ENCODE measurements at regions not wholly inside any gene's neighbourhood (a gene's known extent, or its start where the extent isn't known, plus 50 kb on each side); places are given as distances from the start of the nearest gene placed in this dataset.

- DNase-seq (no peak), ATAC-seq (ENCODE audit: low FRiP score in 2 of 2) (no peak)
- WGBS, 2 donors = 55 to 81% methylated on average over 1 of the region's 1 CpG
- no peaks in the 10 kb centered on the region for H3K27me3 ChIP-seq
- no peaks in the 10 kb centered on the region for H3K36me3 ChIP-seq
- no peaks in the 10 kb centered on the region for H3K9me3 ChIP-seq
- H3K4me3 ChIP-seq = no peak overlapping the region
- H3K27ac ChIP-seq = no peak overlapping the region
- TF ChIP-seq EP300 (IDR thresholded peaks at IDR 0.05) = no peak
- TF ChIP-seq POLR2AphosphoS5 (IDR thresholded peaks at IDR 0.05) = no peak
- no peak for TF ChIP-seq POLR2A (IDR thresholded peaks at IDR 0.05)
- no peak for TF ChIP-seq CTCF (IDR thresholded peaks at IDR 0.05)
- H3K4me1 ChIP-seq = no peaks in the 10 kb centered on the region
Measured at GRCh38 chr18:42222557-42222956, 267.5 kb downstream of the PIK3C3 start.

DNA sequence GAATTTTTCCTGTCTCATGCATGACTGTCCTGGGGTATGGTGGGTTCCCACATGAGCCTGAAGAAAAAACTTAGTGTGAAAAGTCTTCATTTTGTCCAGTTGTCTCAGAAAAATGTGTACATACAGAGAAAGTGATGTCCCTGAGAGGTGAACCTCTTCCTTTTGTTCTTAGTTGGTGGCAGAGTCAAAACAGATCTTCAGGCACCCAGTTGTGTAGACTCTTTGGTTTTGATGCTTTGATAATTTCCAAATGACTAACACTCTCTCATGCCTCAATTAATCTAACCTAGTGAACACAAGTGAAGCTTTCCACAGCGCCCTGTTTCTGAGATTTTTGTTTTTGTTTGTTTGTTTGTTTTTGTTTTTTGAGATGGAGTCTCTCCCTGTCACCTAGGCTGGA, 273.5 kb downstream of the PIK3C3 start:
- Histone ChIP-seq H3K4me3 (no peak overlapping the region), H3K4me1 (no peaks in the 10 kb centered on the region), H3K36me3 (no peaks in the 10 kb centered on the region), H3K27me3 (no peaks in the 10 kb centered on the region), H3K9me3 (no peaks in the 10 kb centered on the region), H3K27ac (no peak overlapping the region)
- no peak for TF ChIP-seq POLR2AphosphoS5 (IDR thresholded peaks at IDR 0.05)
- TF ChIP-seq CTCF (IDR thresholded peaks at IDR 0.05) = no peak
- no peak for TF ChIP-seq EP300 (IDR thresholded peaks at IDR 0.05)
- no peak for TF ChIP-seq POLR2A (IDR thresholded peaks at IDR 0.05)
- no peak for ATAC-seq (ENCODE audit: low FRiP score in 2 of 2)
- 76 to 90% methylated on average over 1 of the region's 1 CpG for WGBS, 2 donors
- DNase-seq = no peak

GRCh38 chr18:42229211-42230210, 274.5 kb downstream of the PIK3C3 start:
- H3K4me1 ChIP-seq = no peaks in the 10 kb centered on the region
- no peaks in the 10 kb centered on the region for H3K9me3 ChIP-seq
- H3K36me3 ChIP-seq = no peaks in the 10 kb centered on the region
- DNase-seq (no peak), ATAC-seq (ENCODE audit: low FRiP score in 2 of 2) (no peak)
- H3K27me3 ChIP-seq = no peaks in the 10 kb centered on the region
- no peak for TF ChIP-seq EP300 (IDR thresholded peaks at IDR 0.05)
- TF ChIP-seq POLR2A (IDR thresholded peaks at IDR 0.05) = no peak
- no peak for TF ChIP-seq POLR2AphosphoS5 (IDR thresholded peaks at IDR 0.05)
- no peak for TF ChIP-seq CTCF (IDR thresholded peaks at IDR 0.05)
- H3K4me3 ChIP-seq = no peak overlapping the region
- no peak overlapping the region for H3K27ac ChIP-seq
- WGBS, 2 donors = 88 to 91% methylated on average over 2 of the region's 2 CpGs

DNA sequence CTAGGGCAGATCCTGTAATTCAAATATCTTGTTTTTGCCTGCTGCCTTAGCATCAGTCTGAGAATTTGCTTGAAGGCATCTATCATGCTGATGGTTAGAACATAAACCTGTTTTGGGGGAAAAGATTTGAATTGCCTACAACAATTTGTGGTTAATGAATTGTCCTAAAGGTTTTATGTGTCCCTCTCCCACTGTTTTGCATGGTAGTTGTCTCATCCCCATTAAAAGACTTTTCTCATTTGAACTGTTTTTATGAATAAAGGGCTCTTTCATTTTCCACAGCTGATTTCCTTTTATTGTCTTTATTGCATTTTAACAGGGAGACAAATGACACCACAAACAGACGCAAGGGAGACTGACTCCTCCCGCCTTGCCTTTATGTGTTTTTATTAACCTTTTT, 275.6 kb downstream of the PIK3C3 start:
- H3K4me3 ChIP-seq = no peak overlapping the region
- 56 to 60% methylated on average over 2 of the region's 2 CpGs for WGBS, 2 donors
- no peak for ATAC-seq (ENCODE audit: low FRiP score in 2 of 2)
- H3K9me3 ChIP-seq = no peaks in the 10 kb centered on the region
- no peak for TF ChIP-seq EP300 (IDR thresholded peaks at IDR 0.05)
- no peak for TF ChIP-seq POLR2AphosphoS5 (IDR thresholded peaks at IDR 0.05)
- no peak for TF ChIP-seq CTCF (IDR thresholded peaks at IDR 0.05)
- no peak for TF ChIP-seq POLR2A (IDR thresholded peaks at IDR 0.05)
- H3K4me1 ChIP-seq = no peaks in the 10 kb centered on the region
- no peak for DNase-seq
- H3K27ac ChIP-seq = no peak overlapping the region
- no peaks in the 10 kb centered on the region for H3K36me3 ChIP-seq
- no peaks in the 10 kb centered on the region for H3K27me3 ChIP-seq

- Histone ChIP-seq H3K27me3 (no peaks in the 10 kb centered on the region), H3K4me3 (no peak overlapping the region), H3K4me1 (no peaks in the 10 kb centered on the region), H3K9me3 (no peaks in the 10 kb centered on the region), H3K36me3 (no peaks in the 10 kb centered on the region), H3K27ac (no peak overlapping the region)
- no peak for ATAC-seq (ENCODE audit: low FRiP score in 2 of 2)
- DNase-seq = no peak
- TF ChIP-seq POLR2A (IDR thresholded peaks at IDR 0.05) = no peak
- TF ChIP-seq POLR2AphosphoS5 (IDR thresholded peaks at IDR 0.05) = no peak
- TF ChIP-seq EP300 (IDR thresholded peaks at IDR 0.05) = no peak
- TF ChIP-seq CTCF (IDR thresholded peaks at IDR 0.05) = no peak
Measured at GRCh38 chr18:42231284-42231683, 276.2 kb downstream of the PIK3C3 start.

Data from upper lobe of left lung (tissue), 6 donors.